GM21717 (cell line): ENCODE measurements at regions not wholly inside any gene's neighbourhood (a gene's known extent, or its start where the extent isn't known, plus 50 kb on each side); places are given as distances from the start of the nearest gene placed in this dataset.

ENCODE experiments used
- ATAC-seq: cut with Tn5 transposase; IDR thresholded peaks from one replicate; pipeline ENCODE4 v1.9.1; 2021; ENCODE audit warnings: mild to moderate bottlenecking, moderate library complexity; ENCODE audit not compliant: unreplicated experiment

- no peak for ATAC-seq
Measured at GRCh38 chr12:124459852-124460645, 107.4 kb downstream of the NCOR2 start.

GRCh38 chr12:124458992-124459851, 108.2 kb downstream of the NCOR2 start:
- ATAC-seq: no peak

- no peak for ATAC-seq
Measured at GRCh38 chr12:124458220-124458991, 109.0 kb downstream of the NCOR2 start.

GRCh38 chr12:124457287-124458219, 109.9 kb downstream of the NCOR2 start:
- peak; percentile 38 for ATAC-seq

GRCh38 chr12:124456652-124457152, 110.7 kb downstream of the NCOR2 start:
- peak; percentile 25 for ATAC-seq

- no peak for ATAC-seq
Measured at GRCh38 chr12:124456133-124456651, 111.2 kb downstream of the NCOR2 start.

GRCh38 chr12:124455336-124455735, 112.1 kb downstream of the NCOR2 start:
- no peak for ATAC-seq

- no peak for ATAC-seq
Measured at GRCh38 chr12:124454735-124455134, 112.7 kb downstream of the NCOR2 start.

GRCh38 chr12:124454352-124454725, 113.1 kb downstream of the NCOR2 start:
- no peak for ATAC-seq

GRCh38 chr12:124453419-124454351, 113.7 kb downstream of the NCOR2 start:
- peak; percentile 66 for ATAC-seq

GRCh38 chr12:124452576-124453331, 114.7 kb downstream of the NCOR2 start:
- ATAC-seq: no peak

- no peak for ATAC-seq
Measured at GRCh38 chr12:124451637-124452243, 115.7 kb downstream of the NCOR2 start.

- no peak for ATAC-seq
Measured at GRCh38 chr12:124451016-124451415, 116.4 kb downstream of the NCOR2 start.

- no peak for ATAC-seq
Measured at GRCh38 chr12:124450376-124450750, 117.0 kb downstream of the NCOR2 start.

- no peak for ATAC-seq
Measured at GRCh38 chr12:124449623-124450375, 117.6 kb downstream of the NCOR2 start.

- ATAC-seq: no peak
Measured at GRCh38 chr12:124448955-124449622, 118.3 kb downstream of the NCOR2 start.
